ENCODE measurements at regions not wholly inside any gene's neighbourhood (a gene's known extent, or its start where the extent isn't known, plus 50 kb on each side); places are given as distances from the start of the nearest gene placed in this dataset.

GRCh38 chr5:106241409-106241808 lies 1429.3 kb downstream of the EFNA5 start:
- H3K36me3 ChIP-seq (ENCODE audit: control insufficient read depth in 3 of 3, insufficient read depth in 3 of 3, low read length in 3 of 3), result no peaks in the 10 kb centered on the region
- H3K27me3 ChIP-seq (ENCODE audit: control insufficient read depth in 3 of 3, insufficient read depth in 3 of 3, low read length in 3 of 3), result no peaks in the 10 kb centered on the region
- no peak overlapping the region for H3K9ac ChIP-seq (ENCODE audit: low read depth in 1 of 3, low read length in 3 of 3)
- H3K4me3 ChIP-seq (ENCODE audit: low read length in 3 of 3), result no peak overlapping the region
- no peaks in the 10 kb centered on the region for H3K4me1 ChIP-seq (ENCODE audit: control insufficient read depth in 3 of 3, insufficient read depth in 3 of 3, low read length in 3 of 3)
- no peaks in the 10 kb centered on the region for H3K9me3 ChIP-seq (ENCODE audit: control insufficient read depth in 3 of 3, low read length in 3 of 3)
- no peak overlapping the region for H3K27ac ChIP-seq (ENCODE audit: low read depth, low read length)

- Histone ChIP-seq H3K9me3 (ENCODE audit: control insufficient read depth in 3 of 3, low read length in 3 of 3) (no peaks in the 10 kb centered on the region), H3K9ac (ENCODE audit: low read depth in 1 of 3, low read length in 3 of 3) (no peak overlapping the region), H3K4me1 (ENCODE audit: control insufficient read depth in 3 of 3, insufficient read depth in 3 of 3, low read length in 3 of 3) (no peaks in the 10 kb centered on the region), H3K27ac (ENCODE audit: low read depth, low read length) (no peak overlapping the region), H3K36me3 (ENCODE audit: control insufficient read depth in 3 of 3, insufficient read depth in 3 of 3, low read length in 3 of 3) (no peaks in the 10 kb centered on the region), H3K27me3 (ENCODE audit: control insufficient read depth in 3 of 3, insufficient read depth in 3 of 3, low read length in 3 of 3) (no peaks in the 10 kb centered on the region), H3K4me3 (ENCODE audit: low read length in 3 of 3) (no peak overlapping the region)
Measured at GRCh38 chr5:106205916-106206571, 1464.7 kb downstream of the EFNA5 start.

- no peak overlapping the region for H3K4me3 ChIP-seq (ENCODE audit: low read length in 3 of 3)
- H3K27ac ChIP-seq (ENCODE audit: low read depth, low read length), result no peak overlapping the region
- no peaks in the 10 kb centered on the region for H3K4me1 ChIP-seq (ENCODE audit: control insufficient read depth in 3 of 3, insufficient read depth in 3 of 3, low read length in 3 of 3)
Measured at GRCh38 chr5:106202035-106202434, 1468.7 kb downstream of the EFNA5 start.

GRCh38 chr5:106200971-106201370 lies 1469.8 kb downstream of the EFNA5 start:
- no peaks in the 10 kb centered on the region for H3K36me3 ChIP-seq (ENCODE audit: control insufficient read depth in 3 of 3, insufficient read depth in 3 of 3, low read length in 3 of 3)
- no peaks in the 10 kb centered on the region for H3K27me3 ChIP-seq (ENCODE audit: control insufficient read depth in 3 of 3, insufficient read depth in 3 of 3, low read length in 3 of 3)
- no peak overlapping the region for H3K4me3 ChIP-seq (ENCODE audit: low read length in 3 of 3)
- H3K4me1 ChIP-seq (ENCODE audit: control insufficient read depth in 3 of 3, insufficient read depth in 3 of 3, low read length in 3 of 3), result no peaks in the 10 kb centered on the region
- H3K9me3 ChIP-seq (ENCODE audit: control insufficient read depth in 3 of 3, low read length in 3 of 3), result no peaks in the 10 kb centered on the region
- H3K9ac ChIP-seq (ENCODE audit: low read depth in 1 of 3, low read length in 3 of 3), result no peak overlapping the region
- no peak overlapping the region for H3K27ac ChIP-seq (ENCODE audit: low read depth, low read length)

More at GRCh38 chr5:106202035-106202434, 1468.7 kb downstream of the EFNA5 start:
- H3K27me3 ChIP-seq (ENCODE audit: control insufficient read depth in 3 of 3, insufficient read depth in 3 of 3, low read length in 3 of 3), result no peaks in the 10 kb centered on the region
- H3K36me3 ChIP-seq (ENCODE audit: control insufficient read depth in 3 of 3, insufficient read depth in 3 of 3, low read length in 3 of 3), result no peaks in the 10 kb centered on the region
- H3K9ac ChIP-seq (ENCODE audit: low read depth in 1 of 3, low read length in 3 of 3), result no peak overlapping the region
- no peaks in the 10 kb centered on the region for H3K9me3 ChIP-seq (ENCODE audit: control insufficient read depth in 3 of 3, low read length in 3 of 3)

GRCh38 chr5:106195679-106196474 lies 1474.9 kb downstream of the EFNA5 start:
- Histone ChIP-seq H3K4me1 (ENCODE audit: control insufficient read depth in 3 of 3, insufficient read depth in 3 of 3, low read length in 3 of 3) (no peaks in the 10 kb centered on the region), H3K9me3 (ENCODE audit: control insufficient read depth in 3 of 3, low read length in 3 of 3) (no peaks in the 10 kb centered on the region), H3K9ac (ENCODE audit: low read depth in 1 of 3, low read length in 3 of 3) (no peak overlapping the region), H3K27ac (ENCODE audit: low read depth, low read length) (no peak overlapping the region), H3K36me3 (ENCODE audit: control insufficient read depth in 3 of 3, insufficient read depth in 3 of 3, low read length in 3 of 3) (no peaks in the 10 kb centered on the region), H3K4me3 (ENCODE audit: low read length in 3 of 3) (no peak overlapping the region), H3K27me3 (ENCODE audit: control insufficient read depth in 3 of 3, insufficient read depth in 3 of 3, low read length in 3 of 3) (no peaks in the 10 kb centered on the region)

GRCh38 chr5:106189121-106189809 lies 1481.5 kb downstream of the EFNA5 start:
- no peak overlapping the region for H3K27ac ChIP-seq (ENCODE audit: low read depth, low read length)

GRCh38 chr5:106185661-106186081 lies 1485.1 kb downstream of the EFNA5 start:
- no peaks in the 10 kb centered on the region for H3K27me3 ChIP-seq (ENCODE audit: control insufficient read depth in 3 of 3, insufficient read depth in 3 of 3, low read length in 3 of 3)
- H3K9me3 ChIP-seq (ENCODE audit: control insufficient read depth in 3 of 3, low read length in 3 of 3), result no peaks in the 10 kb centered on the region
- no peak overlapping the region for H3K27ac ChIP-seq (ENCODE audit: low read depth, low read length)
- H3K4me1 ChIP-seq (ENCODE audit: control insufficient read depth in 3 of 3, insufficient read depth in 3 of 3, low read length in 3 of 3), result no peaks in the 10 kb centered on the region
- H3K9ac ChIP-seq (ENCODE audit: low read depth in 1 of 3, low read length in 3 of 3), result no peak overlapping the region
- no peak overlapping the region for H3K4me3 ChIP-seq (ENCODE audit: low read length in 3 of 3)
- no peaks in the 10 kb centered on the region for H3K36me3 ChIP-seq (ENCODE audit: control insufficient read depth in 3 of 3, insufficient read depth in 3 of 3, low read length in 3 of 3)

More at GRCh38 chr5:106189121-106189809, 1481.5 kb downstream of the EFNA5 start:
- no peaks in the 10 kb centered on the region for H3K4me1 ChIP-seq (ENCODE audit: control insufficient read depth in 3 of 3, insufficient read depth in 3 of 3, low read length in 3 of 3)
- H3K9ac ChIP-seq (ENCODE audit: low read depth in 1 of 3, low read length in 3 of 3), result no peak overlapping the region
- no peaks in the 10 kb centered on the region for H3K27me3 ChIP-seq (ENCODE audit: control insufficient read depth in 3 of 3, insufficient read depth in 3 of 3, low read length in 3 of 3)
- H3K4me3 ChIP-seq (ENCODE audit: low read length in 3 of 3), result no peak overlapping the region
- H3K36me3 ChIP-seq (ENCODE audit: control insufficient read depth in 3 of 3, insufficient read depth in 3 of 3, low read length in 3 of 3), result no peaks in the 10 kb centered on the region
- no peaks in the 10 kb centered on the region for H3K9me3 ChIP-seq (ENCODE audit: control insufficient read depth in 3 of 3, low read length in 3 of 3)

- H3K9ac ChIP-seq (ENCODE audit: low read depth in 1 of 3, low read length in 3 of 3), result no peak overlapping the region
- H3K27ac ChIP-seq (ENCODE audit: low read depth, low read length), result no peak overlapping the region
- no peak overlapping the region for H3K4me3 ChIP-seq (ENCODE audit: low read length in 3 of 3)
- no peaks in the 10 kb centered on the region for H3K36me3 ChIP-seq (ENCODE audit: control insufficient read depth in 3 of 3, insufficient read depth in 3 of 3, low read length in 3 of 3)
- no peaks in the 10 kb centered on the region for H3K27me3 ChIP-seq (ENCODE audit: control insufficient read depth in 3 of 3, insufficient read depth in 3 of 3, low read length in 3 of 3)
- H3K4me1 ChIP-seq (ENCODE audit: control insufficient read depth in 3 of 3, insufficient read depth in 3 of 3, low read length in 3 of 3), result no peaks in the 10 kb centered on the region
- no peaks in the 10 kb centered on the region for H3K9me3 ChIP-seq (ENCODE audit: control insufficient read depth in 3 of 3, low read length in 3 of 3)
Measured at GRCh38 chr5:106174903-106175302, 1495.8 kb downstream of the EFNA5 start.

GRCh38 chr5:106172681-106173532 lies 1497.8 kb downstream of the EFNA5 start:
- H3K36me3 ChIP-seq (ENCODE audit: control insufficient read depth in 3 of 3, insufficient read depth in 3 of 3, low read length in 3 of 3), result no peaks in the 10 kb centered on the region
- no peak overlapping the region for H3K9ac ChIP-seq (ENCODE audit: low read depth in 1 of 3, low read length in 3 of 3)
- H3K27ac ChIP-seq (ENCODE audit: low read depth, low read length), result no peak overlapping the region
- no peaks in the 10 kb centered on the region for H3K27me3 ChIP-seq (ENCODE audit: control insufficient read depth in 3 of 3, insufficient read depth in 3 of 3, low read length in 3 of 3)
- H3K4me1 ChIP-seq (ENCODE audit: control insufficient read depth in 3 of 3, insufficient read depth in 3 of 3, low read length in 3 of 3), result no peaks in the 10 kb centered on the region
- H3K4me3 ChIP-seq (ENCODE audit: low read length in 3 of 3), result no peak overlapping the region
- no peaks in the 10 kb centered on the region for H3K9me3 ChIP-seq (ENCODE audit: control insufficient read depth in 3 of 3, low read length in 3 of 3)
